ENCODE measurements at regions not wholly inside any gene's neighbourhood (a gene's known extent, or its start where the extent isn't known, plus 50 kb on each side); places are given as distances from the start of the nearest gene placed in this dataset.

DNA sequence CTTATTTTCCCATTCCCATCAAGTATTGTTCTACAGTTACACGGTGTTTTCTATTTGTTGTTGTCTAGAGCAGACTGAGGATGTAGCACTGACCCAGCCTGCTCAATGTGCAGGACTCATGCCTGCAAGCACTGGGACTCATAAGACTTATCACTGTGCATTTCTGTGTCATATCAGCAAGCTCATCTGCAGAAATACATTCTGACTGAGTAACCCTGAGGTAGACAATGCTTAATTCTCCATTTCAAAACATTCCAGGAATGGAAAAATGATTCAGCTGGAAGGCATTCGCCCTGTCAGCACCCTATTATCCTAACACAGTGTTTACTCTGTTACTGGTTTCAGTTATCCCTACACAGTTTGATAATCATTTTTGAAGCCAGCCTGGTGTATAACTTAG, 2506.4 kb downstream of the PCDH9 start:
- POLR2A ChIA-PET = no interaction called here
- CTCF ChIA-PET = no interaction called here
- H3K4me3 ChIP-seq (ENCODE audit: low read depth, low read length) = no peak overlapping the region
- TF ChIP-seq, protein P1, sequence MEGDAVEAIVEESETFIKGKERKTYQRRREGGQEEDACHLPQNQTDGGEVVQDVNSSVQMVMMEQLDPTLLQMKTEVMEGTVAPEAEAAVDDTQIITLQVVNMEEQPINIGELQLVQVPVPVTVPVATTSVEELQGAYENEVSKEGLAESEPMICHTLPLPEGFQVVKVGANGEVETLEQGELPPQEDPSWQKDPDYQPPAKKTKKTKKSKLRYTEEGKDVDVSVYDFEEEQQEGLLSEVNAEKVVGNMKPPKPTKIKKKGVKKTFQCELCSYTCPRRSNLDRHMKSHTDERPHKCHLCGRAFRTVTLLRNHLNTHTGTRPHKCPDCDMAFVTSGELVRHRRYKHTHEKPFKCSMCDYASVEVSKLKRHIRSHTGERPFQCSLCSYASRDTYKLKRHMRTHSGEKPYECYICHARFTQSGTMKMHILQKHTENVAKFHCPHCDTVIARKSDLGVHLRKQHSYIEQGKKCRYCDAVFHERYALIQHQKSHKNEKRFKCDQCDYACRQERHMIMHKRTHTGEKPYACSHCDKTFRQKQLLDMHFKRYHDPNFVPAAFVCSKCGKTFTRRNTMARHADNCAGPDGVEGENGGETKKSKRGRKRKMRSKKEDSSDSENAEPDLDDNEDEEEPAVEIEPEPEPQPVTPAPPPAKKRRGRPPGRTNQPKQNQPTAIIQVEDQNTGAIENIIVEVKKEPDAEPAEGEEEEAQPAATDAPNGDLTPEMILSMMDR (IDR thresholded peaks at IDR 0.05; ENCODE audit: insufficient read depth, low read length, missing control alignments) = no peak
- DNase-seq (ENCODE audit: low read depth, low spot score) = peak; percentile 61

DNA sequence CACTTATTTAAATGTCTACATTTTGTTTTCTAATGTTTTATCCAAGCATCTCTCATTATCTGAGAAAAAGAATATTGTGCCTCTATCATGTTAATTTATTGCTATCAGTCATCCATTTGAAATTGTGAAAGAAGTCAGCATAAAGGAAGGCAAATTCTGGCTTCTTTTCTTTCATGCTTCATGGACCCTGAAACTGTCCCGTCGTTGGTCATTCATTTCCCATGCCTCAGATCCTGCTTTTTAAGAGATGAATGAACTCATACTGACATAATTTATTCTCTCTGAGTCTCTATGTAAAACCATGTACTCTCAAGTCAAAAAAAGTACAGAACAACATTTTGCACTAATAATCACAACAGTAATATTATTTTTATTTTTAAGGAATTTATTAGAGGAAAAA, 2512.0 kb downstream of the PCDH9 start:
- POLR2A ChIA-PET = no interaction called here
- DNase-seq (ENCODE audit: low read depth, low spot score) = no peak
- no peak overlapping the region for H3K4me3 ChIP-seq (ENCODE audit: low read depth, low read length)
- CTCF ChIA-PET = no interaction called here
- TF ChIP-seq, protein P1 (IDR thresholded peaks at IDR 0.05; ENCODE audit: insufficient read depth, low read length, missing control alignments) = no peak

- POLR2A ChIA-PET = no interaction called here
- TF ChIP-seq, protein P1 (IDR thresholded peaks at IDR 0.05; ENCODE audit: insufficient read depth, low read length, missing control alignments) = no peak
- no peak overlapping the region for H3K4me3 ChIP-seq (ENCODE audit: low read depth, low read length)
- no peak for DNase-seq (ENCODE audit: low read depth, low spot score)
- CTCF ChIA-PET = no interaction called here
Observed at GRCh38 chr13:64716936-64717335, 2513.2 kb downstream of the PCDH9 start.

GRCh38 chr13:64709079-64709478, 2521.1 kb downstream of the PCDH9 start:
- POLR2A ChIA-PET = no interaction called here
- H3K4me3 ChIP-seq (ENCODE audit: low read depth, low read length) = no peak overlapping the region; the same call in 1 of the 2 replicates
- TF ChIP-seq, protein P1 (IDR thresholded peaks at IDR 0.05; ENCODE audit: insufficient read depth, low read length, missing control alignments) = no peak
- CTCF ChIA-PET = no interaction called here
- DNase-seq (ENCODE audit: low read depth, low spot score) = no peak

DNA sequence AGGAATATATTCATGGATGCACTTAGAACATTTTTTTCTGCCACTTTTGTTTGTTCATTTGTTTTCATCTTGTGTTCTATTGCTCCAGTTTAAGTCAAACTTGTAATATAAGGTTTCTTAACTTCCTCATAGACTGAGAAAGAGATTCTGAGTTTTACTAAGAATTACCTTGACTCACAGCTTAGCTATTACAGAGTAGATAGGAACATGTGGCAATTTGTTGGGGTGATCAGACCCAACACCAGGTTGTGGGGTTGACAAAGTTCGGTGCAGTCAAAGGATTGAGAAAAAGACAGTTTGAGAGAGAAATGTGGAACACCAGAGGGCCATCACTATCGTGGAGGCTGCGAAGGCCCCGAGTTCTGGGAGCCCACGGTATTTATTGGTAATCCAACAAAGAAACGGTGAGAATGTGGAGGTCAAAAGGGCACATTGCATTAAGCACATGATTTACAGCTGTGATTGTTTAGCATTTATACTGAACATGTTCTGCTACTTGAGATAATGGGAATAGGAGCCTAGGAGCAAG, 2526.0 kb downstream of the PCDH9 start:
- CTCF ChIA-PET = no interaction called here
- TF ChIP-seq, protein P1 (IDR thresholded peaks at IDR 0.05; ENCODE audit: insufficient read depth, low read length, missing control alignments) = no peak
- H3K4me3 ChIP-seq (ENCODE audit: low read depth, low read length) = no peak overlapping the region
- POLR2A ChIA-PET = no interaction called here
- no peak for DNase-seq (ENCODE audit: low read depth, low spot score)

- no peak for DNase-seq (ENCODE audit: low read depth, low spot score)
- POLR2A ChIA-PET = no interaction called here
- CTCF ChIA-PET = no interaction called here
- TF ChIP-seq, protein P1 (IDR thresholded peaks at IDR 0.05; ENCODE audit: insufficient read depth, low read length, missing control alignments) = no peak
- no peak overlapping the region for H3K4me3 ChIP-seq (ENCODE audit: low read depth, low read length)
Observed at GRCh38 chr13:64697226-64697625, 2532.9 kb downstream of the PCDH9 start.
